ENCODE measurements at regions not wholly inside any gene's neighbourhood (a gene's known extent, or its start where the extent isn't known, plus 50 kb on each side); places are given as distances from the start of the nearest gene placed in this dataset.

DNA sequence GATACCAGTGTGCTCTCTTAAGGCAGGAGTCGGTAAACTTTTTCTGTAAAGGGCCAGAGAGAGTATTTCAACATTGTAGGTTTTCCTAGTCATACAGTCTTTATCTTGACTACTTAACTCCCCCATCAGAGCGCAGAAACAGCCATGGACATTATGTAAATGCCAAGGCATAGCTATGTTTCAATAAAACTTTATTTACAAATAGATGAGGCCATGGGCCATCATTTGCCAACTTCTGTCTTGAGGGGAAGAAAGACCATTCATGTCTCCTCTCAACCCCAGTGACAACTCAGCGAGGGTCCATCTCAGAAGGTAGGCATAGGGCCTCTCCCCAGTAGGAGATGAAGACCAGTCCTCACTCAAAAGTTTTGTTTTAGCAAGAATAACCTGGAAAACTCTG, 301.3 kb downstream of the FBXW7 start:
- no peak for DNase-seq

DNA sequence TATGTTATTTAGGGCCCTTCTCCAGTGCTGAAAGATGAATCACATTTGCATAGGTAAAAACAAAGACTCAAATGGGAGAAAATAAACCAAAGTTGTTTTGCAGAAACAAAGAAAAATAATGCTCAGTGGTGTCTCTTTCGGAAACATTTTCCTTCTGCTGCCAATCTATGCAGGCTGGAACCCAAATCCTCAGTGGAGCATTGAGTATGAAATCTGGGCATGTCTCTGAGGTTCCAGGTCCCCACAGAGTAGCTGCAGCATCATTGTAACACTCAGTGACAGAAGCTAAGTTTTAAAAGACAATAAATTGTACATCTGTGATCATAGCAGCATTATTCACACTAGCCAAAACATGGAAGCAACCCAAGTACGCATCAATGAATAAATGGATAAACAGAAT, 303.6 kb downstream of the FBXW7 start:
- DNase-seq, result no peak

DNA sequence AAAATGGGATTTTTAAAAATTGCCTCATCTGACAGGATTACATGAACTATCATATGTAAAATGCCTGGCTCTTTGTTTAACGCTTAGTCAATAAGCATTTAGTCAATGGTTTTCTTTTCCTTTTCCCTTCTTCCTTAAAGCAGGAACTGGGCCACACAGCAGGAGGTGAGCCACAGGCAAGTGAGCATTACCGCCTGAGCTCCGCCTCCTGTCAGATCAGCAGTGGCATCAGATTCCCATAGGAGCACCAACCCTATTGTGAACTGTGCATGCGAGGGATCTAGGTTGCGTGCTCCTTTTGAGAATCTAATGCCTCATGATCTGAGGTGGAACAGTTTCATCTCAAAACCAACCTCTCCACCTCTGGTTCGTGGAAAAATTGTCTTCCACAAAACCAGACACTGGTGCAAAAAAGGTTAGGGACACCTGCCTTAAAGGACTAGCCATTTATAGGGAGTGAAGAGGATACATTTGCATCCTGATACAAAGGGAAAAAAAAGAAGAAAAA, 306.1 kb downstream of the FBXW7 start:
- no peak for DNase-seq

DNA sequence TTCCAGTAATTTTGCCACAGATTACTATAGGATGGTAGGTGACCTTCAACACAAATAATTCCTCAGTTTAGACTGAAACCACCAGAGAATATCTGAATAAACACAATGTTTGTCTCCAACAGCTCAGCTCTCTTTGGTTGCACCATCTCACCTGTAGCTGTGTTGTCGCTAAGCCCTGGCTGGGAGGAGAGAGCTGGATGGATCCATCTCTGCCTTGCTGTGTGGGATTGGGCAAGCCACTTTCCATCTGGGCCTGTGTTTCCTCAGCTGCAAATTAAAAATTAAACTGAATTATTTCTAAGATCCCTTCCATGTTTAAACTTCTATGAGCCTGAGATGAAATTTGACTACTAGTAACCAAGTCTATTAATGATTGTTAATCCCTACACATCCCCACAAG, 310.2 kb downstream of the FBXW7 start:
- DNase-seq, result no peak

DNA sequence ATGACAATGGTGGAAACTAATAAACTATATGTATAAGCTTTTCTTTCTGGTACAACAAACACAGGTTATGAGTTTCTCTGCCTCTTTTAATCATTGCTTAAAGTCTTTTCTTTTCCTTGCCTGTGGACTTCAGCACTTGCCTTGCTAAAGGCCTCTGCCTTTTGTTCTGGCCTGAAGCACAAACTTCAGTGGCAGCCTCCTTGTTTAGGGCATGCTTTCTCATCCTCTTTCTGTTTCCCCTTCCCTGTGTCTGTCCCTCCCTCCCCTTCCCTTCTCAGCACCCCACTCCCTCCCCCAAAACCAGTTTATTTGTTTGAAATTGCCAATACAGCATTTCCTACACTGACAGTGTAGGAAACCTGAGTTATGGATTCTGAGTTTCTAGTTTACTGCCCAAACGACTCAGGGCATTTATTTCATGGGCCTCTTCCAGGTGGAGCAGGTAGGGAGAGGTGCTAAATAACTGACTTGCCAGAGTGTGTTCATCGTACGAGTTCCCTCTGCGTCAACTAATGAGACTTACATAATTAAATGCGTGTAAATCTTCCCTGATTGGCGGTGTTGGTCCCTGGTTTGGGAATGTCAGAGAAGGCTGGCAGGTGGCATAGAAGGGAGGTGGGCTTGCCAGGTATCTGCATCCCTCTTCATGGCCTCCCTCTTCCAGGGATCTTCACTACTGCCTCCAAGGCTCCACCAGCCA, 311.0 kb downstream of the FBXW7 start:
- no peak for DNase-seq

DNA sequence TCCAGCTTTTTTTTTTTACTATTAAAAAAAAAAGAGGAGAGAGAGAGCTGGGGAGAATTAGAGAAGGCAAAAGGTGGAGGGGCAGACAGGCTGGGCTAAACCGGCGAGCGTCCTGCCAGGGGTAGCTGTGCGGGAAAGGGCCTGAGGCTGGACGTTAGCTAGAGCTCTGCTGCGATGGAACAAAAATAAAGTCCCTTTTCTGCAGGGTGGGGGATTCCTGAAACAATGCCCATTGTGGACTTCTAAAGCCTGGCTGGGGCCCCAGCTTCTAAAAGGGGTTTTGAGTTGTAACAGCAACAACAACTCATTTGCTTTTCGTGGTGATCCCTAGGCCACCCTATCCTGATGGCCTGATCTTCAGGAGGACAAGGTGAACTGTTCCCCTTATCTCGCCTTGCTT, 311.7 kb downstream of the FBXW7 start:
- DNase-seq, result no peak

DNA sequence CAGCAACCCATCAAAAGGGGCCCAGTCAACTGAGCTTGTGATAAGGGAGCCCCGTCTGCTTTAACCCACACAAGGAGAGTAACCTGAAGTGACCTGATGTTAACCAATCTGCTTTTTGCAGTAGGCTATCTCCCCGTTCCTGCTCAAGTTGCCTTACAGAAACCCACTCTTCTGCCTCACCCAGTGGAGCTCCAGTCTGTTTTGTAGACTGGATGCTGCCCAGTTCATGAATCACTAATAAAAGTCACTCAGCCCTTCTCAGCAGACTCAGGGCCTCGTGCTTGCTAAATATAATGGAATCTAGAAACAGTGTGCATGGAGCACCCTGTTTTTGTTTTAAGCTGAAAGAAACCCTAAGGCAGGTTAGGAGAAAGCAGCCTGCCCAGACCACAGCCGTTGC, 312.3 kb downstream of the FBXW7 start:
- DNase-seq, result no peak

DNA sequence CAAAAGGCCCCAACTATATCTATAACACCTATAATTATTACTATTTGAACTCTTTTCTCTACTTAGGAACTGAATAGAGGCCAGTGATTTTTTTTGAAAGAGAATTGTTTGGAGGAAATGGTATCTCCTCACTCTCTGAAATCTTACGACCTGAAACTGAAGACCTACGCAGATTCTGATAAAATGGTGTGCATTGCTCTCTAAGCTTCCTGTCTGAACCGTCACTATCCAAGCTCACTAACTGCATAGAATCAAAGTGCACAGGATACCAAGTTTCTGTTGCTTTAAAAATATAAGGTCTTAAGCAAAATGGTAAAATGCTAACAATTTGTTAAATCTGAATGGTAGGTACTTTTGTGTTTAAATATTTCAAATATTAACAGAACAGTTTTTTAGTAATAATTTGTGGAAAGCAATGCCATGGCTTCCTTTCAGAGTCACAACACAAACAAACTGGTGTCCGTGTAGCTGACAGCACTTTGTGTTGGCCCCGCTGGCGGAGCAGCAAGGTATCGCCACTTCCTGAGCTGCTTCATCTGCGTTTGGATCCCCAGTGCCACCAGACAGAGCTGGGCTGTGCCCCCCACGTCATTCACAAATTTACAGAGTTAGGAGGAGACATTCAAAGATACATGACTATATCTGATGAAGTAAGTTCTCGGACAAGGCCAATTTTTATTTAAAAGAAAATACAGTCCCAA, 313.9 kb downstream of the FBXW7 start:
- DNase-seq, result no peak

DNA sequence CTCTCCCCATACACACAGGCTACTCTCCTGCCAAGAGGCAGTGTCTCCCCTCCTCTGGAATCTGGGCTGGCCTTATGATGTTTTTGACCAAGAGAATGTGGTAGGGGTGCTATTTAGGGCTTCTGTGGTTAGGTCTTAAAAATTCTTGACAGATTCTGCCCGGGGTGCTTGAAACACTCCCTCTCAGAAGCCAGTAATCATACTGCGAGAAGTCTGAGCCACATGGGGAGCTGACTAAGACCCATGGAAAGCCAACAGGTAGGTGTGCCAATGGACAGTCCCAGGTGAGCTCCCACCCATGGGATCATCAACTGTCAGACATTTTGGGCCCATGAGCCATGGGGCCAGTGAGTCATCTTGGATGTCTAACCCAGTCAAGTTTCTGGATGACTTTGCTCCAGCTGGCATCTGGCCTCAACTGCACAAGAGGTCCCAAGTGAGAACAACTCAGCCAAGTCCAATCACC, 315.7 kb downstream of the FBXW7 start:
- DNase-seq, result no peak

DNA sequence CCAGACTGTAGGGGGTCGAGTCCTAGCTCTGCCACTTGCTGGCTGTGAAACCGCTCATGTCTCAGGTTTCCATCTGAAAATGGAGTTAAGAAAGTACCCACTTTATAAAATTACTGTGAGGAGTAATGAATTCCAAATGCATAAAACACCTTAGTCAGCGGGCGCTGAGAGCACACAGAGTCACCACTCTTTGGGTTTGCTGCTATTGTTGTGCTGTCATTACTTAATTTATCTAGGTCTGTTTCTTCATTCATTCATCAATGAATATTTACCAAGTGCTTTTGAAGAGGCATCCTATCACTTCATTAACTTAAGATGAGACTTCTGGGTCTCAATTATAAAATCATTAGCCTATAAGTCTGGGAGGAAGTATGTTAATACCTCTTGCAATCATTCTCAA, 317.3 kb downstream of the FBXW7 start:
- no peak for DNase-seq

DNA sequence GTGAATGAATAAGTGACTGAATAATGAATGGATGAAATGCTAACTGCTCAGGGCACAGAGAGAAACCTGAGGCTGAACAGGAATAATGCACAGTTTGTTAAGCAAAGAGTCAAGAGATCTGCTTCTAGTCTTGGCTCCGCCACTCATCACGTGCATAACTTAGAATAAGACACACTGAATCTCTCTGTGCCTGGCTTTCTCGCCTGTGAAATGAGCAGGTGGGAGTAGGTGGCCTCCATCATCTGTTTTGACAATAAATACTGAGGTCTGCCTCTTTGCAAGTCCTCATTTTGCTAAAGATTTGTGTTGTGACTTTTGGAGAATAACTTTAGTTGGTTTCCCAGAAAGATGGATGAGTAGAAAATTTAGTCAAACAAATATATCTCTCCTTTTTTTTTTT, 318.0 kb downstream of the FBXW7 start:
- DNase-seq, result no peak

DNA sequence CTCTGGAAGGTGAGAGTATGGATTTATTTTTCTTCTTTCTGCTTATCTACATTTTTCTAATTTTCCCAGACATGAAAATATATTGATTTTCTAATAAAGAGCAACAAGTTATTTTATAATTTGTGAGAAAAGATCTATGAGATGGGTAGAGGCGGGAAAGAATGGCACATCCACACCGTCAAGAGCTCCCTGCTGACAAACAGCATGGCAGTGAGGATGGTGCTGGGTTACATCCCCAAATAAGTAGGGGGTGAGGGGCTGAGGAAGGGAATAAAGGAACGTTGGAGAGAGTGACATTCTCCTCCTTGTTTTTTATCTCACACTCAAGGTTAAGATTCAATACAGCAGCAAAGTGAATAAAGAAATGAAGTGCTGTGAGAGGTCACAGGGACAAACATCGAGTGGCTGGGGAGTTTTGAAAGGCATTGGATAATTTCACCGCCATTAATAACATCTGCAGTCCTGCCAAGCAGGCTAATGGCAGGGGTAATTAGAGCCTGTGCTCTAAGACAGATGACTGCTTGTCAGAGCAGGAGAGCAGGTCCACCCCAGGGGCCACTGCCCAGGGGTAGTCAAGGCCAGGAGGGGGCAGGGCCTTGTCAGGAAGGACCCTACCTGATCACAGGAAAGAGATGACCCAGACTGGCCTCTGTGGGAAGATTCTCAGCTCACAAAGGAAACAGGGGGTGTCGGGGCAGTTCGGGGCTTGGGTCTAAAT, 323.8 kb downstream of the FBXW7 start:
- no peak for DNase-seq

DNA sequence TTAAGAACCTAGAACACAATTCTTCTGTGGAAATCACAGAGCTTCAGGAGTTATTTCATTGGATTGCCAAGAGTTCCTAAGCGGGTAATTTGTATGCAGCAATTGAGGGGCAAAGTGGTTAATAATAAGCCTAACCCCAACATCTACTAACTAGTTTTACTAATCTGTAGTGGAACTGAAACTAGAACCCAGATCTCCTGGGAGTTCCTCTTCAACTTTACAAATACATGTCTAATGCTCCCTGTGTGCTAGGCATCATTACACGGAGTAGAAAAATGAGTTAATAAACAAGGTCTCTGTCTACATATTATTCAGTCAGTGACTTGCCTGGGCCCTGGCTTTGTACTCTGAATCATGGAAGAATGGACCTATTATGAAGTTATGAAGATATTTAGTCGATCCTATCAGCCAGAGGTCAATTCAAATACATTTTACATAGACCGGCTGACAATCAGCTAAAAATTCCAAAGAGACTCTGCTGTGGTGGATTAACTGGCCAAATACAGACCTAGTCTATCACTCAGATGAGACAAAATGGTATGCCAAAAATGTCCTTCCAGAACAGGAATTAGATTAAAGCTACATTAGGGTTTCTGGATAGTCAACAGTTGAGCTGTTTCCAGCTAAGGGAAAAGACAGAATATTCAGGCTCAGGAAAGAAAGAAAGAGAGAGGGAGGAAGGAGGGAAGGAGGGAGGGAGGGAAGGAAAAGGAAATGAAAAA, 326.0 kb downstream of the FBXW7 start:
- no peak for DNase-seq

DNA sequence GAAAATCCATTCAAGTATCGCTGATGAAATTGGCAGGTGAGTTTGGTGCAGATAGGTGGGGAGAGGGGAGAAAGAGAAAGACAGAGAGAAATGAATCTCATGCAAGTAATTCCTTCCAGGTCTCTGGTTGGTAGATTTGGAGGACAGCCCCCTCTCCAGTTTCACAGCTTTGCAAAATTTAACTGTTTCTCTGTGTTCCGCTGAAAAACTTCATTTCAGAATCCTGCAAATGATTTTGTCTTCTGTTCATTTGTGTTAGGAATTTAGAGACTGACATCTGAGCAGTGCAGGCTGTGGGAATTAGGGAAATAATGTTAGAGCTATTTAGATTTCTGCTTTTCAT, 328.5 kb downstream of the FBXW7 start:
- DNase-seq, result no peak

DNA sequence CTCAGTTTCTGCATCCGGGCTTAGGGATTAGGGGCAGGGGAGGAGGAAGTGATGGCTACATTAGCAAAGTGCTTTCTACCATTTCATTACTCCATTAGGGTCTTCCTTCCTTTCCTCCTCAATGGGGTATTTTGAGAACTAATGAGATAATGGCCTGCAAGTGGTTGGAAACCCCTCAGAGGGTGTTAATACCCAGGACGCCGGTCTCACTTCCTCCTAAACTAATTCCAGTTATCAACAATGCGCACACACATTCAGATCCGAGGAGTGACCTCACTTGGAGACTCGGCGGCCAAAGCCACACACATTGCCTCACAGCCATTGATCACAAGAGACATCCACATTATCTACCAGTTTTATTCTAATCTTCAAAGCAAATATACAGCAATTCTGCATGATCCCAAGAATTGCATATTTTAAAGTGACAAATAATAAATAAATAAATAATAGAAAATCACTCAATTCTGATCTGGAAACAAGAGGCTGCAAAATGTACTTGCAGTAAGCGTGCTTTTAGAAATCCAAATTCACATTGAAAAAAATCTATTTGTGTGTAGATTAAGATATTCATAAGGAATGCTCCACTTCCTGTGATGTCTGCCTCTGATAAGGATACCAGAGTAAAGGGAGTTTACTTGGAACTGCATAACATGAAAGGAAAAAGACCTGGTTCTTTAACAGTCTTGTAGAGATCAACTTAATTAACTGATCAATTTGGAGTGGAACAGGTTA, 329.1 kb downstream of the FBXW7 start:
- DNase-seq, result no peak

DNA sequence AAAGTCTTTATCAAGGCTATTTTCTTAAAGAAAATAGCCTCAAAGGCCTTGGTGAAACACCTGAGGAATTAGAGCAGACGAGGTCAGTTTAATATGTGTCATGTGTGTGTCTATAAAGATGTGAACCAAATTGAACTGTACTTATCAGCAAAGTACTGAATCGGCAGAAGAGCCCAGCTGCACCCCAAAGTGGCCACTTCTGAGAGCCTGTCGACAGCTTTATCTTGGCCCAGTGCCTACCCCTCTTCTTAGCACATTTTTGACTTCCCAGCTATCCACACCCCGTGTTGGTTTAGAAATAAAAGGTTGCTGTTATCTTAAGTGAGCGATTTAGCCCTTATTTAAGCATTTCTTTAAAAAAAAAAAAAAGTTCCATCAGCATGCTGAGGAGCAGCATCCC, 329.7 kb downstream of the FBXW7 start:
- DNase-seq, result no peak

DNA sequence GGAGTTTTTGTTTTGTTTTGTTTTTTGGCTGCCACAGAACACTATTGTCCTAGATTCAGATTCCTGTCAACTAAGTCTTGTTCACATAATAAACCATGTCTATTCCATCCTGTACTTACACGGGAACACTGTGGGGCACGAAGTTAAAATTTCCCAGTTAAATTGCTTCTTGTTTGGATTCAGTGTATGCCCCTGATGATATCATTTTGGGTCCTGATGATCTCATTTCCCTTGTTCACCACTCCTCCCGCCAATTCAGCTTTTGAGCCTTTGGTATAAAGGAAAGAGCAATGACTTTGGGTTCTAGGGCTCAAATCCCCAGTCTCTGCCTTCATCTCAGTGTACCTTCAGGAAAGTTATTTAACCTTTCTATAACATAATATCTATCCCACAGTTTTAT, 333.5 kb downstream of the FBXW7 start:
- no peak for DNase-seq

DNA sequence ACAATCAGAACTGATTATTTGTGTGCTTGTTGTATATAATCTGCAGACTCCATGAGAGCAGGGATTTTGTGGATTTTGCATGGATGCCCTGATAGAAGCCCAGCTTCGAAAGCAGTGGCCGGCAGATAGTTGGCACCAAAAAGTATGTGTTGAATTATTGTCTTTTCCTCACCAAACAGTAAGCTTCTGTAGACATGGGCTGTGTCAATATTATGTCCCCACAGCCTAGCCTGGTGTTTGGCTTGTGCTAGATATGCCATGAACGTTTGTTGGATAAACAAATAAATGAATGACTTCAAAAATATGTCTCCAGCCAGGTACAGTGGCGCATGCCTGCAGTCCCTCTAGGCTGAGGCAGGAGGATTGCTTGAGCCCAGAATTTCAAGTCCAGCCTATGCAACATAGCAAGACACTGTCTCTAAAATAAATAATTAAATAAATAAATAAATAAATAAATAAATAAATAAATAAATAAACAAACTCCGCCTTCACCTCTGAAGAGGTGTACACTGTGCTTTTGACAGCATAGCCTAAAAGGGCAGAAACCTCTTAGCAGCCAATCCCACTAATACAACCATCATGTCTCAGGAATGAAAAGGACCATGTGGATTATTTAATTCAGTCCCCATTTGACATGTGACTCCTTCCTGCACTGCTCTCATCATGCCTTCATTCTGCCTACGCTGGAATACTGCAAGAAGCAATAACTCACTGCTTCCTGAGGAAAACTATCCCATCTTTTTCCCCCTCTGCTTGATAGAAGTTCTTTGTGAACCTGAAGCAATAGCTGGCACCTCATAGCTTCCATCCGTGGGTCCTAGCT, 335.2 kb downstream of the FBXW7 start:
- DNase-seq, result no peak

DNA sequence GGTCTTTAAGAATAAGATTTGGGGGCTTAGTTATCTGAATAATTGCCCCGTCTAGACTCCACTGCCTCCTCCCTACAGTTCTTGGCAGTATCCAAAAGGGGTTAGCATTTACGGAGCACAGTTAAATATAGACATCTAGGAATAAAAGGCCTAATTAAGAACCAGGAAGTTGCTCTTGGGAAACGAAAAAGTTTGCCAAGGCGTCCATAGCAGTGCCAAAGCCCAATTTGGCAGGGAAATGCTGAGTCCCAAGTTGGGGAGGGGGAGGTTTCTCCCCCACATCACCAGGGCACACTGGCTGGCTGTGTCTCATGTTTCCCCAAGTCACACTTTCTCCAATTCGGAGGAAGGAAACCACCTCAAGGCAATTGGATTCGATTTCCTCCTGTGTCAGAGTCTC, 338.7 kb downstream of the FBXW7 start:
- no peak for DNase-seq

DNA sequence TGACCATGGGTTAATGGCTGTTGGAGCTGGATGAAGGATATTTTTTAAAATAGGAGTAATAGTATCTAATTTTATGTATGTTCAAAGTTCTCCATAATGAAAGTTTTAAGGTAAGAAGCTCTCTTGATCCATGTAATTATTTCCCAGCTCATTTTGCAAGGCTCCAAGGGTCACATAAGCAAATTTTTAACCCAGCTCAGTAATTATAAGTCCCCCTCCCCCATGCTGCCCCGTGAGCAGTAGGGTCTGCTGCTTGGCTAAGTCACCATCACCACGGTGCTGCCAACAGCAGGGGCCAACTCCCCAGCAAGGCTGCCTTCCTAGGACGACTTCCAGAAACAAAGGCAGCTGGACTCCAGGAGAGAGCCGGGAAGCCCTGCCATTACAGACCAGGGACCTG, 340.0 kb downstream of the FBXW7 start:
- DNase-seq, result no peak

DNA sequence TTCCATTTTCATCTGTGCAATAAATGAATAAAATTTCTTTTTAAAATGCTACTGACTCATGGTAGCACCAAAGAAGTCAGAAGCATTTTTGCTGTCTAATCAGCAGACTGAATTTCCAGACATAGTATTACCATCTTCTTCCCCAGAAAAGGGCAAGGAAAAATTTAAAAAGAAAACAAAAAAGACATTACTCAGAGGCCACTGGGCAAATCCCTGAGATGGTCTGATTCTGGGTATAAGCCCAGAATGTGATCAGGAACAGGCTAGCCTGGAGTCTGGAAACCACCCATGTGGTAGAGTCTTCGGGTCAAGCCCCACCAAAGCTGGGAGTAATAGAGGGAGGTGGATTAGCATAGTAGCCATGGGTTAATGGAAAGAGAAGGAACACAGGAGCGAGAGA, 342.8 kb downstream of the FBXW7 start:
- DNase-seq, result no peak

DNA sequence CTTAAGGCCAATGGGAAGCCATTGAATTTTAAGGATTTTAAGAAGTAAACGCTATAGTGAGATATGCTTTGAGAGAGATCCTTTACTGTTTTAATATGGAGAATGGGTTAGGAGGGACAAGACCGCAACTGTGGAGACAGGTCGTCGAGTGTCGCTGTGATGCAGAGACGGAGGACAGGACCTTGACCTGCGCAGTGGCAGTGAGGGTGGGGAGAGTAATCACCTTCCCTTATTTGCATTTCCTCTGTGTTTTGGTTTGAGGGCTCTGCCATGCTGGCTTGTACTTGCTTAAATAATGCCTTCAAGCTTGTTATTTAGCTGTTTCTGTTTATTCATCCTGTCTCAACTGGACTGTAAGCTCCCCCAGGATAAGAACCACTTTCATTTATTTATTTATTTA, 345.0 kb downstream of the FBXW7 start:
- DNase-seq, result no peak
